Tongue (tissue), 2 donors: ENCODE measurements at regions not wholly inside any gene's neighbourhood (a gene's known extent, or its start where the extent isn't known, plus 50 kb on each side); places are given as distances from the start of the nearest gene placed in this dataset. TPM values are rescaled to one million over a fixed set of nuclear protein-coding genes. Genes with fewer than 3 reads are reported as not detected.
"Not testable (repeated sequence)": the region's sequence is repeated elsewhere in the genome, so short reads cannot be mapped to it uniquely, and the experiment has no call there.

Experiments
- DNase-seq: peaks from one replicate; pipeline ENCODE4 v3.0.0-alpha.2; 2015
- small RNA-seq: library from RNA; depleted of rRNA; stranded (forward); fragments of <200 nt; gene quantifications from one replicate; pipeline ENCODE3, GENCODE V24; 2014; ENCODE audit warnings: low replicate concordance

DNA sequence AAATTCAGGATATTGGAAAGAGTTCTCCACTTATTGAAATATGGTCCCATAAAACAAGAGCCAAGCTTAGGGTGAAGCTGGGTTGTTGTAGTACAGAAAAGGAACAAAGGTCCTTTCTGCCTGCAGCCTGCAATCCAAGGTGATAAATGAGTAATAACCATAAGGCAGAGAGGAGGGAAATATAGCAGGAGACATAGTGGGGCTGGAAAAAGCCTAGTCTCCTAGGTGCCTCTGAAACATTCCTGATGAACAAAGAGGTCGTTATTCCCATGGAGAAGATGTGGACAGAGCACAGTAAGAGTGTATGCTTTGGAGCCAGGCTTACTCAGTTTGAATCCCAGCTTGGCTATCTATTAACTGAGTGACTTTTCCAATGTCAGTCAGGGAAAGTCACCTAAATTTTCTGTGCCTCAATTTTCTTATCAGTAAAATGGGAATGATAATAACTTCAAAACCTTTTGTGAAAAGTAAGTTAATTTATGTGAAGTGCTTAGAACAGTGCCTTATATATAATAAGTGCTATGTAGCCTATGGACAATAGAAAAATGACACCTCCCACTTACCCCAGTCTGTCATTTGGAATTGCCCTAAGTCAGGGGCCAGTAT, 110.8 kb upstream of the GRIN3A start:
- no peak for DNase-seq

DNA sequence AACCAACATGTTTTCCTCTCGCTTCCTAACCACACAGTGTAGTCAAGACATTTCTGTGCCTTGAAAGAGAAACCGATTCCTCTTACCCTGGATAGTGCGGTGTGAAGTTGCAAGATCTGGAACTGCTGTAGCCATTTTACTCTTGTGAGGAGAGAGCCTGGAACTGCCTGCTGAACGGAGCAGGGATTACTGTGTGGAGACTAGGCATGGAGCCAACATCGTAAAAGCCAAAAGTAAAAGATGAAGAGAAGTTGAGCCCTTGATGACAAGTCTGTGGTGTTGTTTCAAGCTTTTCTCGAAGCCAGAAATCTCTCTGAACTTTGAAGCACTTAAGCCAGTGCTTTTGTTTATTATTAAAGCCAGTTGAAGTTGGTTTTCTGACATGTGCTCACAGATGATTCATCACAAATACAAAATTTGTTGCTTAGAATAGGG, 110.1 kb upstream of the GRIN3A start:
- DNase-seq = peak; percentile 63

DNA sequence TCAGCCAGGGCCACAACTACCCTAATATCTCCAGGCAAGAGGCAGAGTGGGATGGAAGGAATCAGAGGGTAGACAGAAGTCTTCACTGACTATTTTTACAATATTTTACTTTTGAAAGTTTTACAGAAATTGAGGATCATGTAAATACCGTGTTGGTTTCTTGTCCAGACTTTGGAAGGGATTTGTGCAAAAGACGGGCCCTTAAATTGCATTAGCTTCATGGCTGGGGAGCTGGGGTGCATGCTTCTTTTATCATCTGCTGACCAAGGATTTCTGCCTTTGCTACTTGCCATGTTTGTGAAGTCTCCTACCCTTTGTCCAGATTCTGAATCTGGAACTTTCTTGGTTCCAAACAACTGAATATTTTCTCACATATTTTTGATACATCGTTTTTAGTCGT, 107.7 kb upstream of the GRIN3A start:
- DNase-seq = no peak

DNA sequence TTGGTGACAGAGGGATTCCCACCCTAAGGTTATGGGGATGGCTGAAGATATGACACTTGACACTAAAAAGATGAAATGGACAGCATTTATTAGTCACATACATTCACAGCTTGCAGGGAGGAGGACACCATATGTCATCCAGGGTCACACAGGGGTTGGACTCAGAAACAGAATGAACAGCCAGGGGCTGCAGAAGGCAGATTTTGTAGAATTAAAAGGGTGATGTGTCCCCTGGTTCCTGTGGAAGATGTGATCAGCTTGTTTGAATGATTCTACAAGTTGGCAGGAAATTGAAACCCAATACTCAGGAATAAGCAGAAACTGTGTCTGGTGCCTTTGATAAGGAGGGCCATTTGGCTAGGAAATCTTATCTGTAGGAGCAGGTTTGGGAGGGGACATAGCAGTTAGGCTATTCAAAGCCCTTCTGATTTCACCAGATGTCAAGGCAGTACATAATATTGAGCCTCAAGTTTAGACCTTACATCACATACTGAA, 102.3 kb upstream of the GRIN3A start:
- DNase-seq = peak; percentile 3

DNA sequence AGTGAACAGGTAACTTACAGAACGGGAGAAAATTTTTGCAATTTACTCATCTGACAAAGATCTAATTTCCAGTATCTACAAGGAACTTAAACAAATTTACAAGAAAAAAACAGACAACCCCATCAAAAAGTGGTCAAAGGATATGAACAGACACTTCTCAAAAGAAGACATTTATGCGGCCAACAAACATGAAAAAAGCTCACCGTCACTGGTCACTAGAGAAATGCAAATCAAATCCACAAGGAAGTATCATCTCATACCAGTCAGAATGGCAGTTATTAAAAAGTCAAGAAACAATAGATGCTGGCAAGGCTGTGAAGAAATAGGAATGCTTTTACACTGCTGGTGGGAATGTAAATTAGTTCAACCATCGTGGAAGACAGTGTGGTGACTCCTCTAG, 100.5 kb upstream of the GRIN3A start:
- not testable (repeated sequence) for DNase-seq

DNA sequence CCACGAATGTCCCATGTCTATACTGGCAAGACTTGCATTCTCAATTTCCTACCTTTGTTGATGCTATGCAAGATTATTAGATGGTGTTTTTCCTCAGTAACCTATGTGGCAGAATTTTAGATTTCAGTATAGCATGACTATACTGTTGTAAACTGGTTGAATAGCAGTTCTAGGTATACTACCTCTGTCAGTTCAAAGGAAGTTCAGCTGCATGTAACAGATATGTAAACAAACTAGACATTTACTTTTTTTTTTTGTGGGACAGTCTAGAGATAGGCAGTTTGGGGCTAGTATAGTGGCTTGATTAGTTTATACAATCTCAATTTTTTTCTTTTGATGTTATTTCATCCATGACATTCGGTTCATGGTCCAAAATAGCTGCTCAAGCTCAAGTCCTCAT, 97.6 kb upstream of the GRIN3A start:
- no peak for DNase-seq

DNA sequence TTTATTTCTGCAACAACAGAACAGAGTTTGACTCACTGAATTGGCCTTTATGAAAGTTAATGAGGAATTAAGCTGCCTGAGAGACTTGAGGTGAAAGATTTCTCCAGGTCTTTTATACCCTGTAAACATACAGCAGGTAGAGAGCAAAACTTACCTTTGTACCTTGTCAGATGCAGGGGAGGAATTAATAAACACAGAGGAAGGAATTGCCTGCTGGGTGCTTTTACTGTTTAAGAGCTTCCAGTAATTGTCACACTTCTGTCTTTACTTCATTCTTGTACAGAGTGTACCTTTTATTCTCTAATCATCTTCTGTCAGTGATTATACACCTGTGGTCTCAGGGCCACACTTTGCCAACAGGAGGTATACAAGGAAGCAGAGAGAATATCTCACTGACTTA, 94.0 kb upstream of the GRIN3A start:
- DNase-seq = no peak

DNA sequence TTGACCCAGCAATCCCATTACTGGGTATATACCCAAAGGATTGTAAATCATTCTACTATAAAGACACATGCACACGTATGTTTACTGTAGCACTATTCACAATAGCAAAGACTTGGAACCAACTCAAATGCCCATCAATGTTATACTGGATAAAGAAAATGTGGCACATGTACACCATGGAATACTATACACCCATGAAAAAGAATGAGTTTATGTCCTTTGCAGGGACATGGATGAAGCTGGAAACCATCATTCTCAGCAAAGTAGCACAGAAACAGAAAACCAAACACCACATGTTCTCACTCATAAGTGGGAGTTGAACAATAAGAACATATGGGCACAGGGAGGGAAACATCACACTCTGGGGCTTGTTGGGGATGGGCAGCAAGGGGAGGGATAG, 83.0 kb upstream of the GRIN3A start:
- not testable (repeated sequence) for DNase-seq

DNA sequence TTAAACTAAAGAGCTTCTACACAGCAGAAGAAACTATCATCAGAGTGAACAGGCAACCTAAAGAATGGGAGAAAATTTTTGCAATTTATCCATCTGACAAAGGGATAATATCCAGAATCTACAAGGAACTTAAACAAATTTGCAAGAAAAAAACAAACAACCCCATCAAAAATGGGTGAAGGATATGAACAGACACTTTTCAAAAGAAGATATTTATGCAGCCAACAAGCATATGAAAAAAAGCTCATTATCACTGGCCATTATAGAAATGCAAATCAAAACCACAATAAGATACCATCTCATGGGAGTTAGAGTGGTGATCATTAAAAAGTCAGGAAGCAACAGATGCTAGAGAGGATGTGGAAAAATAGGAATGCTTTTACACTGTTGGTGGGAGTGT, 82.5 kb upstream of the GRIN3A start:
- DNase-seq = not testable (repeated sequence)

DNA sequence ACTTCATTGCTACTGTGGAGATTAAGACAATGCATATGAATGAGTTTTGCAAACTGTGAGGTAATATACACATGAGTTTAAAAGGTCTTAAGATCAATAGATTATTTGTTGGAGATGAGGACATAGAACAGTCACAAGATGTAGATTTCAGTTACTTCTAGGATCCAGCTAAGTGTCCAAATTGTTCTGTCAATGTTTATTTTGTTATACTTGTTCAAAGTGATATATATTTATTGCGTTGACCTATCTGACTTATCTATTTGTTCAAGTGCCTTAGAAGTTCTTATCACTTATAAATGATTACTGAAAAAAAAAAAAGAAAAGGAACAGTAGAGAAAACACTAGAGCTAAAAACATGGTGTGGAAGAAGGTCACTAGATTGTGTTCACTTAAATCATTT, 75.6 kb upstream of the GRIN3A start:
- no peak for DNase-seq

DNA sequence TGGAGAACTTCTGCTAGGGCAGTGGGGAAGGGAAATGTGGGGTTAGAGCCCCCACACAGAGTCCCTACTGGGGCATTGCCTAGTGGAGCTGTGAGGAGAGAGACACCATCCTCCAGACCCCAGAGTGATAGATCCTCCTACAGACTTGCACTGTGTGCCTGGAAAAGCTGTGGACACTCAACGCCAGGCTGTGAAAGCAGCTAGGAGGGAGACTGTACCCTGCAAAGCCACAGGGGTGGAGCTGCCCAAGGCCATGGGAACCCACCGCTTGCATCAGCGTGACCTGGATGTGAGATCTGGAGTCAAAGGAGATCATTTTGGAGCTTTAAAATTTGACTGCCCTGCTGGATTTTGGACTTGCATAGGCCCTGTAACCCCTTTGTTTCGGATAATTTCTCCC, 69.4 kb upstream of the GRIN3A start:
- DNase-seq = not testable (repeated sequence)

DNA sequence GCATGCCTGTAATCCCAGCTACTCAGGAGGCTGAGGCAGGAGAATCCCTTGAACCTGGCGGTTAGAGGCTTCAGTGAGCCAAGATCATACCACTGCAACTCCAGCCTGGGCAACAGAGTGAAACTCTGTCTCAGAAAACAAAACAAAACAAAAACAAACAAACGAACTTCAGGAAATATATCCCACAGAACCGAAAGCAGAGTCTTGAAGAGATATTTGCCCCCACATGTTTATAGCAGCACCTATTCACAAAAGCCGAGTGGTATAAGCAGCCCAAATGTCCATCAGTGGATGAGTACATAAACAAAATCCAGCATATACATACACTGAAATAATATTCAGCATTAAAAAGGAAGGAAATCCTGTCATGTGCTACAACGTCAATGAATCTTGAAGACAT, 57.6 kb upstream of the GRIN3A start:
- peak; percentile 8 for DNase-seq

DNA sequence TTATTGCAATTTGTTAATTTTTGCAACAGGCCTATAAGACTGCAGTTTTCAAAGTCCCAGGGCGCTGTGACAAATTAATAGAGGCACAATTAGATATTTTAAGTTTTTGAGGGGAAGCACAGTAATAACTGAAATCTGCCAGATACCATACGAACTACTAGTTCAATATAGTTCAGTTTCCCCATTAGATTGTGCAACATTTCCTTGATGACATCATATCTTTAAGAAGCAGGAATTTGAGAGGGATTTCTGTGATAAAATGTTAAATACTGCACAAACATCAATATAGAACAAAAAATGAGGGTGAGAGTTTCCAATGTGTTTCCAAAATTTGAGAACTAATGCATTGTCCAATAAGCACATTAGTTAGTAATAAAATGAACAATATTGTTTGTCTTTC, 56.7 kb upstream of the GRIN3A start:
- no peak for DNase-seq

DNA sequence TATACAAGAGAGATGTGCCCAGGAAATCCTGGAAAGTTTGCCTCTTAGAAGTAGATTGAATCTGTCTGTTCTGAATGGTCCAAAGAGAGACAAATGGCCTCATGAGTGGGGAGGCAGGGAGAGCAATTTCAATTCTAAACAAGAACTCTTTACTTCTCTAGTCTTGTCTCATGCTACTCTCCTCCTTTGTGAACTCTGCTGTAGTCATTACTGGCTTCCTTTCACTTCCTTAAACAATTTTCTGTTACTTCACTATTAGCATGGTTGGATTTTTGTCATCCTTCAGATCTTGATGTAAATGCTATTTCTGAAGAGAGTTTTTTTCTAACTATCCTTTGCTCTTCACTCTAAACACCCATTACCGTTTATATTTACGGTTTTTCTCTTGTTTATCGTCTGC, 54.0 kb upstream of the GRIN3A start:
- no peak for DNase-seq

DNA sequence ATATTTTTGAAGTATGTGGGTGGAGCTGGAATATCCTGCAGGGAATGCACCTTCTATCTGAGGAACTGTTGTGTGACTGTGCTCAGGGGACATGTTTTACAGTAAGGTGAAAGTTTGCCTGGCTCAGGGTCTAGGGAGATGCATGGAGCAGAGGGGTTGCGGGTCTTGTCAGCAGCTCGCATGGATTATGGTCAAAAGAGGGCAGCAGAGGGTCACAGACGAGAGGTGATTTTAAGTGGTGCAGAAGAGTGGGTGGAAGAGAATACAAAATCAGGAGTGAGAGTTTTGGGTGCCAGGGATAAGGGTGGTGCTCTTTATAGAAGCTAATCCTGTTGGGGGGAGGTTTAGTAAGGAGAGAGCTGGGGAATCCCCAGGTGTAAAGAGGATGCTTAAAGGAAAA, 53.5 kb upstream of the GRIN3A start:
- DNase-seq = peak; percentile 75

DNA sequence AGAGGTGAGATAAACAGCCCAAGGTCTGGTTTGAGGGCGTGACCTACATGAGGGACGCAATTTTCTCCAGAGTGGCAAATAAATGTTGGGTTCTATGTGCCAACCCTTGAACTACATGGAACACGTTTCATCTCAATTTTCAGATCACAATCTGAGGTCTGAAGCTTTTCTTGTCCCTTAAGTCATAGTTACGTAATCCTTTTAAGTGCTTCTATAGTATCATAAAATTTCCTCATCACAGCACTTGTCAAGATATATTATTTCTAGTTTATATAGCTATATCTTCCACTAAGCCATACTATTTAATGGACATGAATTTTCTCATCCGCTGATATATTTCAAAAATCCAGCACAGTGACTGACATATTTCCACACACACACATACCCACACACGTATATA, 53.1 kb upstream of the GRIN3A start:
- no peak for DNase-seq

Small RNAs in the stretch of these regions (small RNA-seq; reads per million reads assigned to genes)
- not detected for gene RNU6-329P
